ENCODE measurements at regions not wholly inside any gene's neighbourhood (a gene's known extent, or its start where the extent isn't known, plus 50 kb on each side); places are given as distances from the start of the nearest gene placed in this dataset.

- DNase-seq: no peak
Observed at GRCh38 chr2:145185696-145186095, 665.8 kb upstream of the ZEB2 start.

GRCh38 chr2:145184741-145185651 lies 665.1 kb upstream of the ZEB2 start:
- no peak for DNase-seq

- no peak for DNase-seq
Observed at GRCh38 chr2:145169285-145169684, 649.4 kb upstream of the ZEB2 start.

- no peak for DNase-seq
Observed at GRCh38 chr2:145168091-145168490, 648.2 kb upstream of the ZEB2 start.

GRCh38 chr2:145166731-145167302 lies 646.9 kb upstream of the ZEB2 start:
- DNase-seq: no peak

- DNase-seq: no peak
Observed at GRCh38 chr2:145161656-145162055, 641.7 kb upstream of the ZEB2 start.

- DNase-seq: no peak
Observed at GRCh38 chr2:145160855-145161254, 640.9 kb upstream of the ZEB2 start.

- no peak for DNase-seq
Observed at GRCh38 chr2:145159676-145160075, 639.8 kb upstream of the ZEB2 start.

- DNase-seq: no peak
Observed at GRCh38 chr2:145157741-145158591, 638.0 kb upstream of the ZEB2 start.

GRCh38 chr2:145157036-145157675 lies 637.2 kb upstream of the ZEB2 start:
- no peak for DNase-seq

GRCh38 chr2:145156199-145156598 lies 636.3 kb upstream of the ZEB2 start:
- DNase-seq: no peak

- DNase-seq: no peak
Observed at GRCh38 chr2:145155196-145155595, 635.3 kb upstream of the ZEB2 start.

- no peak for DNase-seq
Observed at GRCh38 chr2:145154731-145155130, 634.8 kb upstream of the ZEB2 start.

GRCh38 chr2:145146691-145147090 lies 626.8 kb upstream of the ZEB2 start:
- no peak for DNase-seq

GRCh38 chr2:145144131-145144728 lies 624.3 kb upstream of the ZEB2 start:
- DNase-seq: no peak

GRCh38 chr2:145141981-145142380 lies 622.1 kb upstream of the ZEB2 start:
- no peak for DNase-seq

- DNase-seq: no peak
Observed at GRCh38 chr2:145140658-145141057, 620.7 kb upstream of the ZEB2 start.

GRCh38 chr2:145138626-145139025 lies 618.7 kb upstream of the ZEB2 start:
- DNase-seq: no peak

GRCh38 chr2:145137901-145138300 lies 618.0 kb upstream of the ZEB2 start:
- no peak for DNase-seq

- no peak for DNase-seq
Observed at GRCh38 chr2:145137211-145137610, 617.3 kb upstream of the ZEB2 start.

GRCh38 chr2:145136702-145137101 lies 616.8 kb upstream of the ZEB2 start:
- no peak for DNase-seq

- DNase-seq: no peak
Observed at GRCh38 chr2:145126146-145126545, 606.2 kb upstream of the ZEB2 start.

- DNase-seq: no peak
Observed at GRCh38 chr2:145124085-145124484, 604.2 kb upstream of the ZEB2 start.

Data from SHP77 treated with DMSO at 0.1 percent for 48 hours (cell line).